ENCODE measurements at regions not wholly inside any gene's neighbourhood (a gene's known extent, or its start where the extent isn't known, plus 50 kb on each side); places are given as distances from the start of the nearest gene placed in this dataset.
A peak's percentile ranks its signal among the peaks of the same experiment; 100 is the strongest.

DNA sequence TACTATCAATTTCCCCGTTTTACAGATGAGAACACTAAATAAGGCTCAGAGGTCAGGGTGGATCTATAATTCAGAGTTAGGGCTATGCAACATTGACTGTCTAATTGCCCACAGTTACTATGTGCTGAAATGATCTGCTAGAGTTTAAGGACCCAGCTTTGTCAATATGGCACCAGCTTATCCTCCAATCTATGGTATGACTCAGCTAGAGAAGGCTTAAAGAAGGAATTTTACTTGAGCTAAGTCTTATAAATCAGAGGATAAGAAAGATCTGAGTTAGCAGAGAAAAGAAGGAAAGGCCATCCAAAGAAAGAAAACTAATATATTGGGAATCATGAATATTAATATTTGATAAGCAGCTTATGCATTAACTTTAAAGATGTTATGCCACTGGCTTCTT is 78.1 kb downstream of the ASB9 start:
- no peak for DNase-seq

DNA sequence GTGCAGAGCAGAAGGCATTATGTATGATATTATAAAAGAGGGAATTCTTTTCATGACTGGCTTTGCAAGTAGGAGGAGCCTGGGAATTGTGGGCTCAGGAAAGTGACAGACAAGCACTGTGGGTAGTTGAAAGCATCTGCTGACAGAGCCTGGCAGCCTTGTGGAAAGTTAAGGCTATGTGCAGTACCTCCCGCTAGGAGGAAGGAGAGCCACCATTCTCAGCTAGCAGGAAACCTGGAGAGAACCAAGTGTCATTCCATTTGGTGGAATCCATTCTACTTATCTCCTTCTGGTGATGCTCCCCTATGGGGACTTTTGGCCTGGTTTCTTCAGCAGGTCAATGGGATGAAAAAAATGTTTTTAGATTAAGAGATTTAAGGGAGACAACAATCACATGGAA is 81.8 kb downstream of the ASB9 start:
- no peak for DNase-seq

DNA sequence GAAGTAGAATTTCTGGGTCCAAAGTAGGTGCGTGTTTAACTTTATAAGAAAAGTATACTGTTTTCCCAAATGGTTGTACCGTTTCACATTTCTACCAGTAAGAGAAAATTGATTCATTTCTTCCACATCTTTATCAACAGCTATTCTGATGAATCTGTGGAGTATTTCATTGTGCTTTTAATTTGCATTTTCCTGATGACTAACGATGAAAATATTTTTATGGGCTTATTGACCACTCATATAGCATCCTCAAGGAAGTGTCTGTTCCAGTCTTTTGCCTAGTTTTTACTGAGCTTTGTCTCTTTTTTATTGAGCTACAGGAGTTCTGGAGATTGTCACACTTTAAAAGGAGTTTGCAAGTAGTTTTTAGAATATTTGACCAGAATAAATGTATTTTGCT is 92.6 kb downstream of the ASB9 start:
- no peak for DNase-seq

GRCh38 chrX:15173411-15173810 is 96.5 kb downstream of the ASB9 start:
- no peak for DNase-seq

DNA sequence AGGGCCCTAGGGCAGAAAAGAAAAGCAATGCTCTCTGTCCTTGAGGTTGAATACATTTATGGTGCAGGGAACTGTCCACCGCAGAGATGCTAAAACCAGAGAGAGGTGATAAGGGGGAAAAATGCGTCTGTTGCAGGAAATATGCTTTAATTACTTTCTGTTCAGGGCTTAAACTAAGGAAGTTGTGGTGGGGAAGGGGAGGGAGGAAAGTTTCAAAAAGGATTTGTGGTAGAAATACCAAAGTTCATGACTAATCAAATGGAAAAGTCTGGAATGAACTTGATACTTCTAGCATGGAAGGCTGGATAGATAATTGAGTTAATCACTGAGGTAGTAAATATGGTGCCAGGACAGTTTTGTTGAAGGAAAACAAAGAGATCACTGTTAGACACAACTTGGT is 99.0 kb downstream of the ASB9 start:
- no peak for DNase-seq

DNA sequence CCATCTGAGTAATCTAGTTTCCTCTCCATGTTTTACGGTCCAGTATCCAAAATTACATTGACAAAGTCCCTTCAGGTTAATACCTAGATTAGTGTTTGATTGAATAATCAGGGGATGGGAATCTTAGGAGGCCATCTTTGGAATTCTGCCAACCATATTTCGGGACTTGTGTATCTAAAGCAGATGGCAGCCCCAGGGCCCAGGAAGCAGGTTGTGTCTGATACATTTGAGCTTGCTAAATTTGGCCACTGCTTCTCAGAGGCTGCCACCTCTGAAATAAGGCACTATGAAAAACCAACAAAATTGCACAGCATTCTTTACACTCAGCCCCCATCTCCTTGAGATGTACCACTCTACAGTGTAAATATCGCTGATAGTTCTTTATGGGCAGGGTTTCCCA is 102.1 kb downstream of the ASB9 start:
- no peak for DNase-seq

- no peak for DNase-seq
Measured at GRCh38 chrX:15165832-15166231, 104.1 kb downstream of the ASB9 start.

GRCh38 chrX:15163131-15163530 is 106.8 kb downstream of the ASB9 start:
- DNase-seq: no peak

GRCh38 chrX:15160558-15161095 is 109.3 kb downstream of the ASB9 start:
- no peak for DNase-seq

GRCh38 chrX:15158736-15159406 is 111.0 kb downstream of the ASB9 start:
- DNase-seq: no peak

DNA sequence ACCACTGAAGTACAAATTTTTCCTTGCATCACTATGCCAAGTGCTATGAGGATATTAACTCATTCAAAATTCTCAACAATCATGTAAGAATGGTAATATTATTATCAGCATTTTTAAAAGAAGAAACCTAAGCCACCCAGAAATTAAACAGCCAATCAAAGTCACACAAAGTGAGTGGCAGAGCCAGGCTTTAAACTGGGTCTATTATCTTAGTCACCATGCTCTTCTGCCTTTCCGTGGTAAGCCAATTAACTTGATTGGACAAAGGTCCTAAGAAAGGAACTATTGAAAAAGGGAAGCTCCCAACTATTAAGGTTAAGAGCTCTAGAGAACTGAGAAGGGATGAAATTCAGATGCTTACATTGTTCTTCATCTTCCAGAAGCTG is 111.5 kb downstream of the ASB9 start:
- DNase-seq: no peak

- no peak for DNase-seq
Measured at GRCh38 chrX:15157624-15158023, 112.3 kb downstream of the ASB9 start.

DNA sequence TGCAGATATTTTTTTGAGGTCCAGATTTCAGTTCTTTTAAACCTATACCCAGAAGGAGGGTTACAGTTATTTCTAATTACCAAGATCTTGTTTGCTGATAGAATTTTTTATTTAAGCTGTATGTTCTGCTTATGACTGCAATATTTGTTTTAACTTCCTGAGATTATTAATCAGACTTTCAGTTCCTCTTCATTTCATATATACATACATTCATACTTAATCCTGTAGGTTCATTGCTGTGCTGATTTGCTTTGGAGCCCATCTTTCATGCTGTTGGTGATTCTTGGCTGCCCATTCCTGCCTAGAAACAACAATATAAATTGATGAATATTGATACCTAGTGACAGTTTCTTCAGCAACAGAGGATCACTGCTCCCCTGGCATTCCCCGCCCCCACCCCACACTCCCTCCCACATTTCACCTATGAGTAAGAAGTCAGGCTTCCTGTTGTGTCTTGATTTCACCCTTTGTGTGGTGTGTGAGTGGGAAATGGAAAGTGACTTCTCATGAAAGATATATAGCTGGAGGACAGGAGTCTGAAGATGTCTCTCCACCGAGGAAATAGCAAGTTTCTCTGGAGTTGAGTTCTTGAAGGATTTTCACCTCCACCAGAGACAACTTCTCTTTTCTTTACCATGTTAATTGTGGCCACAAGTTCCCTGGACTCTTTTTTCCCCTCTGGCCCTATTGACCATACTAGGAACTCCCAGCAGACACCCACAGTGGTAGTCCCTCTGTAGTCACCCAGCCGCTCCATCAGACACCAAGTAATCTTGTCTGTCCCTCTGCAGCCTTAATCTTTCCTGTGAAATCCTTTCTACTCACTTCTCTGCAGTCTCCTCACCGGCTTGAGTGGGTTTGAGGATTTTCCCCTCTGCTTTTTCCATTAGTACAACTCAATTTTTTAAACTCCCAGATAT is 118.4 kb downstream of the ASB9 start:
- no peak for DNase-seq

GRCh38 chrX:15150586-15150985 is 119.3 kb downstream of the ASB9 start:
- DNase-seq: no peak

GRCh38 chrX:15146515-15146914 is 123.4 kb downstream of the ASB9 start:
- peak; percentile 18 for DNase-seq

DNA sequence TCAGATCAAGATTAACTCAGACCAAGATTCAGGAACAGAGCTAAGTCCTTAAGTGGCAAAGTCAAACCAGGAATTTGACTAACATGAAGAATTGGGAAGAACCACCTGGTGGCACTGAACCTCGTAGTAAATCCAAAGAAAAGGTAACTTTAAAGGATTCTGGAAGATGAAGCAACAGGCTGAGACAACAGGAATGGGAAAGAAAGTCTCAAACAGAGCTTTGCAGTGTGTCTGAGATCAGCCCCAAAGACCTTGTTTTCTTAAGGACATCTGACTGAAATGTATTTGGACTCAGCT is 126.1 kb downstream of the ASB9 start:
- no peak for DNase-seq

- DNase-seq: peak; percentile 26
Measured at GRCh38 chrX:15143050-15143824, 126.6 kb downstream of the ASB9 start.

GRCh38 chrX:15142084-15142715 is 127.7 kb downstream of the ASB9 start:
- DNase-seq: no peak

DNA sequence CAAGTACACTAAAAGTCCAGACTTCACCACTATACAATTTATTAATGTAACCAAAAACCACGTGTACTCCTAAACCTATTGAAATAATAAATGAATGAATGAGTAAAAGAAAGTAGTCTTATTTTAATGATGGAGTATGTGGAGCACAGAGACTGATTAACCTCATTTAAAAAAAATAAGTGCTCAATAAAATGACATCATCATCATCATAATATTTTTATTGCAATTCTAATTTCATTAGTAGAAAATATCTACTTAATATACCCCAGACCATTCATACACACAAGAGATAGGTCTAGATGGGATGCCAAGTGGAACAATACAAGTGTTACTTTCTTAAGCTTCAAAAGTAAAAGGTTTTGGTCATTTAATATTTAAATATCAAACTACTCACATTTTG is 133.1 kb downstream of the ASB9 start:
- no peak for DNase-seq

GRCh38 chrX:15129412-15129811 is 140.5 kb downstream of the ASB9 start:
- DNase-seq: no peak

- DNase-seq: no peak
Measured at GRCh38 chrX:15128861-15129260, 141.0 kb downstream of the ASB9 start.

GRCh38 chrX:15127010-15127409 is 142.9 kb downstream of the ASB9 start:
- DNase-seq: no peak

- DNase-seq: no peak
Measured at GRCh38 chrX:15116900-15117299, 153.0 kb downstream of the ASB9 start.

Measured in right hindlimb (tissue), 1 donor.